ENCODE measurements at regions not wholly inside any gene's neighbourhood (a gene's known extent, or its start where the extent isn't known, plus 50 kb on each side); places are given as distances from the start of the nearest gene placed in this dataset.

- no peak for TF ChIP-seq EZH2phosphoT487 (IDR thresholded peaks at IDR 0.05)
- TF ChIP-seq, protein P1, sequence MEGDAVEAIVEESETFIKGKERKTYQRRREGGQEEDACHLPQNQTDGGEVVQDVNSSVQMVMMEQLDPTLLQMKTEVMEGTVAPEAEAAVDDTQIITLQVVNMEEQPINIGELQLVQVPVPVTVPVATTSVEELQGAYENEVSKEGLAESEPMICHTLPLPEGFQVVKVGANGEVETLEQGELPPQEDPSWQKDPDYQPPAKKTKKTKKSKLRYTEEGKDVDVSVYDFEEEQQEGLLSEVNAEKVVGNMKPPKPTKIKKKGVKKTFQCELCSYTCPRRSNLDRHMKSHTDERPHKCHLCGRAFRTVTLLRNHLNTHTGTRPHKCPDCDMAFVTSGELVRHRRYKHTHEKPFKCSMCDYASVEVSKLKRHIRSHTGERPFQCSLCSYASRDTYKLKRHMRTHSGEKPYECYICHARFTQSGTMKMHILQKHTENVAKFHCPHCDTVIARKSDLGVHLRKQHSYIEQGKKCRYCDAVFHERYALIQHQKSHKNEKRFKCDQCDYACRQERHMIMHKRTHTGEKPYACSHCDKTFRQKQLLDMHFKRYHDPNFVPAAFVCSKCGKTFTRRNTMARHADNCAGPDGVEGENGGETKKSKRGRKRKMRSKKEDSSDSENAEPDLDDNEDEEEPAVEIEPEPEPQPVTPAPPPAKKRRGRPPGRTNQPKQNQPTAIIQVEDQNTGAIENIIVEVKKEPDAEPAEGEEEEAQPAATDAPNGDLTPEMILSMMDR (IDR thresholded peaks at IDR 0.05), result no peak
- TF ChIP-seq EZH2 (IDR thresholded peaks at IDR 0.05), result no peak
These were observed 263.2 kb downstream of the IL15 start for GRCh38 chr4:141899541-141899940.
